Activated naive CD4-positive, alpha-beta T cell treated with Interleukin-2 at 50 U/mL for 16 hours (primary cell): ENCODE measurements at regions not wholly inside any gene's neighbourhood (a gene's known extent, or its start where the extent isn't known, plus 50 kb on each side); places are given as distances from the start of the nearest gene placed in this dataset.
"Not testable (repeated sequence)": the region's sequence is repeated elsewhere in the genome, so short reads cannot be mapped to it uniquely, and the experiment has no call there.

Experiments used
- DNase-seq: peaks from one replicate; pipeline ENCODE4 v3.0.0-alpha.2; 2020

DNA sequence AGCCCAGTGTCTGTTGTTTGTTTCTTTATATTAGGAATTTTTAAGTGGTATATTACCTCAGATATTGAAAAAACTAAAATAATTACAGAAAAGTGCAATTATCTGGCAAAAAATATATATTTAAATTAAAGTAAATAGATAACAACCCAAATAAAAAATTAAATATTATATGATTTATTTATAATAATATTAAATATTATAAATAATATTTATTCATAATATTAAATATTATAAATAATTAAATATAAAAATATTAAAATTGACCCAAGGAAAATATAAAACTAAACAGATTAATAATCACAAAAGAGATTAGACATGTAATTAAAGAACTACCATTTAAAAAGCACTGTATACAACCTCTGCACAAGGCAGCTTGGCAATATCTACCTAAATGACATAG lies 331.9 kb upstream of the POGK start:
- DNase-seq = no peak

DNA sequence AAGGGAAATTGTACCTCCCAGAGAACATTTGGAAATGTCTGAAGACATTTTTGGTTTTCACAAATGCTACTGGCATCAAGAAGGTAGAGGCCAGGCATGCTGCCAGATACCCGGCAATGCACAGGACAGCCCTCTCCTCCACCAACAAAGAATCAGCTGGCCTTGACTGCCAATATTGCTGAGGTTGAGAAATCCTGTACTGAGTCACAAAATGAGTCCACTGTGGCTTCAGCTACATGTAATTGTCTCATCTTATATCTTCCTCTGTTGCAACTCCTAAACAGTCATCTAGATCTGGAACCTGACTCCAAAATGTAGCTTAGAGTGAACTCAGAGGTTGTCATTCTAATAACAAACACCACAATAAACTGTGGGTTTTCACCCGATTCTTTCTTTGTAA lies 327.5 kb upstream of the POGK start:
- no peak for DNase-seq

DNA sequence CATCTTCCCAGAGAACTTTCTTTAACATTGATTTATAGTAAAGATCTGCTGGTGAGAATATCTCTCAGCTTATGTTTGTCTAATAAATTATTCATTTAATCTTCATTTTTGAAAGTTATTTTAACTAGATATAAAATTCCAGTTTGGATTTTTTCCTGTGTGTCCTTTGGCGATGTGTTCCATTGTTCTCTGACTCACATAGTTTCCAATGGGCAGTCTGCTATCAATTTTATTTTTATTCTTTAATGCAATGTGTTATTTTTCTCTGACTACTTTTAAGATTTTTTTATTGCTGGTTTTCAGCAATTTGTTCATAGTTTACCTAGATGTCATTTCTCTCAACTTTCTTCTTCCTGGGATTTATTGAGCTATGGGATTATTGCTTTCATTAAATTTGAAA lies 325.2 kb upstream of the POGK start:
- DNase-seq = no peak

DNA sequence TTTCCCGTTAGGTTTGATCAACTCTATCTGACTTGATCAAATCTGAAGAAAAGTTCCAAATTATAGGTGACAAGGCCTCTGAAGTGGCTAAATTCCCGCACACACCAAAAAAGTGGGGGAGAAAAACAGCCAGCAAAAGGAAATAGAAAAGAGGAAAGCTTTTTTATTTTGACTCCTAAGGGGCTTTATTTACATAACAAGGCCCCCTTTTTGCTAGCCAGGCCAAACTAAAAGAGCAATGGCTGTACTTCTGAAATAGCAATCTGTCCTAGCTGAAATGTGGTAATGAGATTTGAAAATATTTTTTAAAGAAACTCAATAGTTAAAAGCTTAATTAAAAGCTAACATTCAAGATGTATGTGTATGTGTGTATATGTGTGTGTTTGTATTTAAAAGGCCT lies 311.5 kb upstream of the POGK start:
- DNase-seq = no peak

DNA sequence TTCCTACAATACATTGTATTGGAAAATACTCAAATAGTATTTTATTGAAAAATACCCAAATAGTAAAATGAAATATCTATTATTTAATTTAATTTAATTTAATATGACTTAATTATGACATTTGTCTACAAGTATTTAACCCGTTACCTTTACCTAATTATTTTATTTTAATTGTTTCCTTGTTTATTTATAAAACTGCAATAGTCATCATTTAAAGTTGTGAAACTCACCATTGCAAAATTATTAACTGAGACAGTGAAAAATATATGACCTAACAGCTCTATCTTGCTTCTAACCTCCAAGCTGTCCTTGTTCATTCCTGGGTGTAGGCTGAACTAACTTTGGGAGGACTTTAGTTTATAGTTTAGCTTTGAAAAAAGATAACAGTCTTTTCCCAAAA lies 300.6 kb upstream of the POGK start:
- no peak for DNase-seq

DNA sequence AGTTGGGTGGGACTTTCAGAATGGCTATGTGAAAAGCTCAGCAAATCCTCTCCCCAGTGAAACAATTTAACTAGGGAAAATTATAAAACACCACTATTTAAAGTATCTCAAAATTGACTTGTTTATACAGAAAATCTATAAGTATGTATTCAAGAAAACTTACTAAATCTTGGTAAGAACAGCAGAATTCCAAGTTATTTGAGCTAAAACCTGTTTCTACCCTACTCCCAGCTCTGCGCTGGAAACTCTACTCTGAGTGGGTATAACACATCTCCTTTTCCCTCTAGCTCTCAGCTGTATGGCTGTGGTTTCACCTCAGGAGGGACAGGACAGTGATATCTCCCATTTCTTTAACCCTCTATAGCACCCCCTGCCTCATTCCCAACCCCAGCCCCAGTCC lies 295.2 kb upstream of the POGK start:
- DNase-seq = no peak

DNA sequence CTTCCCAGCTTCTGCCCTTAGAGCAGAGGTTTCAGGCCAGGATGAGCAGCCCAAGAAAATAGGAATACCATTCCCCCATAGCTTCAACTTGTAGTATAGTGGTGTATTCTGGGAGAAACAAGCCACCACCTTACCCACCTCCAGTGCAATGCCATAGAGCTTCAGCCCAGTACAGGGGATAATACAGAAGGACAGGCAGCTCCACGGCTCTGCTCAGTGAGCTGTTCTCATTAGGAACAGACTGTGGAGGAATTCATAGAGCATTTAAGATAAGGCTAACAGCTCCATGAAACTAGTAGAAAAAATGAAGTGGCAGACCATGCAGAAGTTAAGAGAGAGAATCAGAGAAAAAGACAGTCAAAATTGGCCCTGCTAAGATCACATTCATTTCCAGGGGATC lies 294.7 kb upstream of the POGK start:
- DNase-seq = no peak

DNA sequence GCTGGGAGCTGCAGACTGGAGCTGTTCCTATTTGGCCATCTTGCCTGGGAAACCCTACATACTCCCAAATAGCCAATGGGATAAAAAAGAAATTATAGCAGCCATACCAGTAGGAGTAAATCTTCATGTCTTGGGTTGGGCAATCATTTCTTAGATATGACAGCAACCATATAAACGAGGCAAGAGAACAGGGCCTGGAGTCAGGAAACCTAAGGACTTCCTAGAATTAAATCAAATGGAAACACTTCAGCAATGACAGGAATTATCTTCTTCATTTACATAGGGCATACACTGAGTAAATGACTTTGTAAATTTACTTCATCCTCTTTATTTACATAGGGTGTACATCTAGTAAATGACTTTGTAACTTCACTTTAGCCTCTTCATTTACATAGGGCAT lies 286.6 kb upstream of the POGK start:
- DNase-seq = no peak

DNA sequence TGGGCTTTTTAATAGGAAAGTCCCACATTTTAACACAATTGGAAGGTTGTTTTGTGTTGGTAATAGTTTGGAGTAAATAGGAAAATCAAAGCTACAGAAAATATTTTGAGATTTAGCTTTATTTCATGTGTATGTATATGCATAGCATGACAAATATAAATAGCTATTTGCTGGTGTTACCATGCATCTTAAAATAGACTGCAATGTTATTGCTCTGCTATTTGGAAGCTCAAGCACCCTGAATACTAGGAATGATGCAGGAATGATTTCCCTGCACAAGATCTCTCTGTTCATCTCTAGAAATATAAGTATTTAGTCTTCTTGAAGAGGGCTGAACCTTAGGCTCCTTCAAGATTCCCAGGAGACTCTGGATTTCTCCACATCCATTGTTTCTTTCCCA lies 268.3 kb upstream of the POGK start:
- DNase-seq = no peak

DNA sequence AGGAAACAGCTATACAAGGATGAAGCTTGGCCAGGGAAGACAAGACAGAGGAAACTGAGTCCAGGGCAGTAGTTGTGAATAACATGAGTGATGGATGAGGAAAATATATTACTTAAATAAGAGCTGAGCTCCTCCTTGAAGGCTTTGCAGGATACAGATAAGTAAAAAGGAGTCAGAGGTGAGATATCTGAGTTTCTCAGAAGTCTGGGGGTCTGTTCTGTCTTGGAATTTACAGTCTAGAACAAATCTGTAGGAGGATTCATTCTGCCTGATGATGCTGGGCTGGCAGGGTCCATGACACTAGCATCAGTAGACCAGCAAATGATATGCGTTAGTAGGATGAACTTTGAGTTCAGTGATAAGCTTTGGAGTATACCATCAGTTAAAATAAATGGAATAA lies 266.1 kb upstream of the POGK start:
- DNase-seq = no peak

DNA sequence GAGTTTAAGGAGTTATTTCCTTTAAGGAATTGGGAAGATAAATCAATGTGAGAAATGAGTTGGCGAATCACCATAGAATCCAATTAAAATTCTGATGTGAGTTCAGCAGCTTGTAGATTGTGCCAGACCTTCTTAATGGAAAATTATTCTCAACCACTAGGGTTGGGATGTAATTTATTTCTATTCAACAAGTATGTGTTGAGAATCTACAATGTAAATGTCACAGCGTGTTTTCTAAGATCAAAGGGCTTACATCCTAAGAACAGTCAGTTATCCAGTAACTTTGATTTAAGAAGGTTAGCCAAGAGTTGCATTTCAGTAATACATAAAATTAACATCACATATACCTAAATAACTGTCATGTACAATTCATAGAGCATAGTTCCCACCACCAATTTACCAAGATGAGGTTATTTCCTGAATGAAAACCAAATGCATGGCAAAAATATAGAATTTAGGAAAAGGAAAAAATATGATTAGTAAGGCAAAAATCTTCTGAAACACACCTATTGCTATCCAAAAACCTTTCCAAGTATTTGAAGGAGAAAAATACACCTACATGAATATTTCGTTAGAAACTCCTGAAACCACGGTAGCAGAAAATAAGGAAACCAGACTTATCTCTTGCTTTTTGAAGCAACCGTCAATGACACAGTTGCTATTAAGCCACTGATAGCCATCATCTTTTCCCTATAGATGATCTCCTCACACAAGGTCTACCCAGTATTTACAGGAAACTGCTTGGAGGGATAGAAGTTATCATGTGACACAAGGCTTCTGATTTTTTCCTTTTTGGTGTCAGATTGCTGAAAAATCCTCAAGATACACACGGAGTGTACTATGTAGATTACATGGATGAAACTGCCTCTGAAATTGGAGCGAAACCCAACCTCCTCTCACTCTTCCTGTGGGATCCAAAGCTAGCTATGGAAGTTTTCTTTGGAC lies 259.4 kb upstream of the POGK start:
- no peak for DNase-seq

DNA sequence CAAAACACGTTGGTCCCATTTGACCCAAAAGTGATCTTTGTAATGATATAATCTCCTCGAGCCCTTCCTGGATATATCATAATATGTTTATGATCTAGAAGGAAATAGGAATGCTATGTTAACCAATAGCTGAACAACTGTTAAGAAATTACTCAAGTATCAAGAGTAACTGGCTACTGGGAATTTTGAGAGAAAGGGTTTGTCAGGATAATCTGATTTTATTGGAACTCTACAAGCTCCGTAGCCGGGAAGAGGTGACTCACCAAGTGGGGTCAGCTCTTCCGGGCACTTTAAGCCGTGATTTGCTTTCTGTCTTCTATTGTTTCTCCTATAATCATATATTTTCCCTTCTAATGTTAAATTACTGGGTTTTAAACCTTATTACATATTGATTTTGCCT lies 250.5 kb upstream of the POGK start:
- DNase-seq = no peak

DNA sequence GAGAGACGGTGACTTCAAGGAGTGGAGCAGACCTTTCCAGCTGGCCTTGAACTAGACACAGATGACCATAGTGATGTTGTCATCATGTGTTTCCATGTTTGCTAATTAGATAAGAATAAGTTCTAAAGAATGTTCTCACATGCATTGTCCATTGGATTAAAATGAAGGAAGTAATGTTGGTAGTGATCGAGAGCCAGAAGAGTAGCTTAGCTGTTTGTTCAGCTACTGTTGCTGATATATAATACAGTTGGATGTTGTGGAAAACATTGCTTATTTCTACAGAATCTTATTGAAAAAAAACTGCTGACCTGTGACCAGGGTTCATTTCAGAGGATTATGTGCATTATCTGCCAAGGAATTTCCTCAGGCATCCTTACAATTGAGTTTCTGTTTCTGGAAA lies 249.1 kb upstream of the POGK start:
- no peak for DNase-seq

DNA sequence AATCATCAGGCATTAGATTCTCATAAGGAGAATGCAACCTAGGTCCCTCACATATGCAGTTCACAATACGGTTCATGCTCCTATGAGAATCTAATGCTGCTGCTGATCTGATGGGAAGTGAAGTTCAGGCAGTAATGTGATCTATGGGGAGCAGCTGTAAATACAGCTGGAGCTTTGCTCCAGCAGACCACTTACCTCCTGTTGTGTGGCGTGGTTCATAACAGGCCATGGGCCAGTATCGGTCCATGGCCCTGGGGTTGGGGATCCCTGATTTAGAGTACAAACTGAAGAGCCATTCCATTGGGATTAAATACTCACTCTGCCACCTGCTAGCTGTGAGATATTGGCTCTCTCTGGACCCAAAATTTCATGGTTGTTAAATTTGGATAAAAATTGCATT lies 244.6 kb upstream of the POGK start:
- DNase-seq = no peak

DNA sequence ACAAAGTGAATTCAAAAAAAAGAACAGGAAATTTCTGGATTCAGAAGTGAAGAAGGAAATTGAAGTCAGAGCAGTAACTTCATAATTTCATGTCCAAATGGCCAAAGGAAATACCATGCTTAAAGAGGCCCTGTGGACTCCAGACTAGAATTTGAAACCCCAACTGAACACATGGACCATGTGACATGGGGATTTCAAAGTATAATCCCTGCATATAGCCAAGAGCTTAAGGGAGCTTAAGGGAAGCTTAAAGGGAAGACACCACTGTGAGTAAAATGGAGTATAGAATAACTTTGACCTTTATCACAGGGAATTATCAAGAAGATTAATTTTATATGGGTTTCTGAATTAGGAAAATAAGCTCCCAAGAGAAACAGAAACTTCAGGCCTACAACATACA lies 241.8 kb upstream of the POGK start:
- no peak for DNase-seq

DNA sequence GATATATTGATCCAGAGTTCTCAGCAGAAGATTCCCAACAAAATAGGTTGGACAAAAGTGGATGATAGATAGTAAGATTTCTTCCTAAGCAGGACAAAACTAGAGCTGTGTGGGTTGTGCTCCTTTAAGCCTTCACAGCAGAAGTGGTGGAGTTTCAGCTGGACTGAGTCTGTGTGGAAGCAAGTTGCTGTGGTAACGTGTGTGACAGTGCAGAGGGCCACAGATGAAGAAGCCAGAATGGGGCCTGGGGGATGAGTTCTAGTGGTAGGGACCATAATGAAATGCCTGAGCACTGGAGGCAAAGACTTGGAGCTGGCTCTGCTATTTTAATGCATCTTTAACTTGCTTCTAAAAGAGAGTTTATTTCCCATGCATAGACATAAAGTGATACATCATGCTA lies 238.7 kb upstream of the POGK start:
- no peak for DNase-seq

DNA sequence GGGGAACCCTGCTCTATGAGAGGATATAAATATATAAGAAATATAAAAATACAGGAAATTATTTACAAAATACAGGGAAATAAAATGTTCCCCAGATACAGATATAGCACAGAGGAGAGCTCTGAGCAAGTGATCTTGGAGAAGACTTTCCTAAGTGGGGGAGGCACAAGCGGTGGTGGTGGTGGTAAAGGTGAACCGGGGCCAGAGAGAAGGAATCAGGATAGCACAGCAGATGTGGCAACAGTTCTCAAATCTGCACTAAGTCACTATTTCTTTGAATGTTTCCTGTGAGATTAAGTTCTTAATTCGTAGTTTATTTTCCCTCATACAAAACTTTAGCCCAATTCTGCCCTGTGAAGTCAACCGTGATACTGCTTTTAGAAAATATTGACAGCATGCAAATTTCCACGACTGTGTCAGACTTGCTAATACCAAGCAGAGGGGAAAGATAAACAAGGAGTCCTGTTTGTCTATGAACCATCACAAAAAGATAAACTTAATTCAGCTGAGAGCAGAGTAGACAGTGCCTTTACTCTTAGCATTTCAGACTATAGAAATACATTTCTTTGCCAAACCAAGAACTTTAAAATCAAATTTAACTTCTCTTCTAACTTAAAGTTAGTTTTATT lies 237.5 kb upstream of the POGK start:
- DNase-seq = no peak

DNA sequence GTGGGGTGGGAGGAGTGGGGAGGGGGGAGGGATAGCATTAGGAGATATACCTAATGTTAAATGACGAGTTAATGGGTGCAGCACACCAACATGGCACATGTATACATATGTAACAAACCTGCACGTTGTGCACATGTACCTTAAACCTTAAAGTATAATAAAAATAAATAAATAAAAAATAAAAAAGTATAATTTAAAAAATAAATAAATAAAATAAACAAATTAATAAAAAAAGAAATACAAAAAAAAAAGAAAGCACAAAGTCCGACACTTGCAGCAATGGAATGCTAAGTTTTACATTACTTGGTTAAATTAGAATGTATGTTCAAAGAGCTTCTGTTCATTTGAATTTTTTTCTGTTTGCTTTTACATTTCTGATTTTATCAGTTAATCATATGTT lies 236.5 kb upstream of the POGK start:
- not testable (repeated sequence) for DNase-seq

DNA sequence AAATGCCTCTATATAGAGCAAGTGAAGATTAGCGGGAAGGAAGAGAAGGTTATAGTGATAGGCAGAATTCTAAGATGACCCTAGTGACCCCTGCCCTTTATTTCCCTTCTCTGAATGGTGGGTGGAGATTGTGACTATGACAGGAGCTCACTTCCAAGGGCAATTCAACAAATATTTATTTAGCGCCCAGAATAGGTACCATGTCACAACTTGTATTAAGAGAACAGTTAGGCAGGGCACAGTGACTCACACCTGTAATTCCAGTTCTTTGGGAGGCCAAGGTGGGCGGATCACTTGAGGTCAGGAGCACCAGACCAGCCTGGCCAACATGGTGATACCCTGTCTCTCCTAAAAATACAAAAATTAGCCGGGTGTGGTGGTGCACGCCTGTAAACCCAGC lies 236.0 kb upstream of the POGK start:
- DNase-seq = no peak

DNA sequence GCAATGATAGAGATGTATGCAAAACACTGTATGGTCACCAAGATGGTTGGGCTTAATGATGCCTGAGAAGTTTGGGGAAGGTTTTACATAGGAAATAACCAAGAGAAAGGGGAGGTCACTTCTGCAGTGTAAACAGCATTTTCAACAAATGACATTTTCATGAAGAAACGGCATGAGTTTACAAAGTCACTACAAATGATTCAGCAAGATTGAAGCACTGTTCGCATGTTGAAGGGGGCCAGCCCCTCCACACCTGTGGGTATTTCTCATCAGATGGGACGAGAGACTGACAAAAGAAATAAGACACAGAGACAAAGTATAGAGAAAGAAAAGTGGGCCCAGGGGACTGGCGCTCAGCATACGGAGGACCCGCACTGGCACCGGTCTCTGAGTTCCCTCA lies 234.1 kb upstream of the POGK start:
- no peak for DNase-seq

DNA sequence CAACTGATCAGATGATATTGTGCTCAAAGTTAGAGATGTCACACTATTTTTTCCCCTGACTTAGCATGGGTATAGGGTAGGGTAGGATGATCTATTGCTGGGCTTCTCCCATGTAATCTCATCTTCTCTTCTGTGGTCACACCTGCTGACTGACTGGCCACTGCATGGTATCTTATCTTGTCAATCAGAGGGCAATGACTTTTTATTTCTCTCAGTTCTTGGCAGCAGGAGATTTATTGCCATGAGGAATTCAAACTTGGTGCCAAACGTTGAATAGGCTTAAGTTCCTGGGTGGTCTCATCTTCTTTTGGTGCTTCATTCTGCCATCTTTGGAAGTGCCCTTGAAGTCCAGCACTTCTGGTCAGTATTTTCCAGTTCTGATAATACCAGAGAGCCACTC lies 226.4 kb upstream of the POGK start:
- no peak for DNase-seq

DNA sequence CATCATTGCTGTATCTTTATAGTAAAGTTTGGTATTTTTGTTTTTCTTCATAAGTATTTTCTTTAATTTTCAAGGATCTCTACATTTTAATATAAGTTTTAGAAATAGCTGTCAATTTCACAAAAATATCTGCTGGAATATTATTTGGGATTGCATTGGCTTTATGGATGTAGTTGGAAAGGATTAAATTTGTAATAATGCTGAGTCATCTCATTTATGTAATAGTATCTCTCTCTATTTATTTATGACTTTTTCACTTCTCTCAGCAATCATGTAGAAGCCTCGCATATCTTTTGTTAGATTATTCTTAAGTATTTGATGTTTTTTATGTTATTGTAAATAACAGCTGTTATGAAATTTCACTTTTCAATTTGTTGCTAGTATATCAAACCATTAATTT lies 223.1 kb upstream of the POGK start:
- no peak for DNase-seq

DNA sequence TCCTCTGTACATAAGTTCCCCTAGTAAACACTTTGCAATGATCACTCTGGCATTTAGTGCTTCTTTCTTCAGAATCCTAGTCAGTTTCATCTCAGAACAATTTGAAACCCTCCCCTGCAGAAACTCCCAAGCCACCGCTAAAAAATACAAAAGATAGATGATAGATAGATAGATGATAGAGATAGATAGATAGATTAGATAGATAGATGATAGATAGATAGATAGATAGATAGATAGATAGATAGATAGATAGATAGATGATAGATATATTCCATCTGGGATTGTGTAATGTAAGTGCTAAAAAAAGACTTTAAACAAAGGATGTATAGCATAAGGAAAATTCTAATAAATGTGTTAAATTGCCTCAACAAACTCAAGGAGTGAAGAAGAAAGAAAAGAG lies 212.6 kb upstream of the POGK start:
- no peak for DNase-seq

DNA sequence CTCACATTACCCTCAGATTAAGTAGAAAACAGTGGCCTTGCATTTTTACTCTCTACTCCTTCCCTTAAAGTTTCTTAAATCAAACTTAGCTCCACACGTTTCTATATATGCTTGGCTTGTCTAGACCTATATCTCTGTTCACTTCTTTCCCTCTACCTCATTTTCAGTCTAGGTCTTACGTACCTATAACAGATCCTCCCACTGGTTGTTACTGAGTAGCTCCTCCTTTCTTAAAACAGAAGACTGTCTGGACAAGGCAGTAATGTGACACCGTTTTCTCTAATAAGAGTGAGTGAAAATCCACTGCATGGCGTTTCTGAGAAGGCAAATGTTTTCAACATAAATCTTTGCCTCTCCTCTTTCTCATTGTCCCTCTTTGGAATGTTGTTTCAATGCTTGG lies 211.7 kb upstream of the POGK start:
- no peak for DNase-seq

DNA sequence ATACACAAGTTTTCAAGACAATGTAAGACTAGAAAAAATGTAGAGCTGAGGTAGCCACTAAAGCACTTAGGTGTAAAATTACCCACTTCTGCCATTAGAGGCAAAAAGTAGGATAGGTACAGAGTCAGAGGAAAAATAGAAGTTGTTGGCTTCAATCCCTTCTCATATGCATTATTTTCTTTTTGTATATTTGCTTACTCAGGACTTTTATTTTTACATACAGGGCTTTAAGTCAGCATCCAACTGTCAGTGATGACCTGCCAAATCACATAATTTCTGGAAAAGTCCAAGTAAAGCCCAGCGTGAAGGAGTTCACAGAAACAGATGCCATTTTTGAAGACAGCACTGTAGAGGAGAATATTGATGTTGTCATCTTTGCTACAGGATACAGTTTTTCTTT lies 211.0 kb upstream of the POGK start:
- no peak for DNase-seq
